Mesothelial cell of epicardium (in vitro differentiated cells): ENCODE measurements at regions not wholly inside any gene's neighbourhood (a gene's known extent, or its start where the extent isn't known, plus 50 kb on each side); places are given as distances from the start of the nearest gene placed in this dataset.
"Not testable (repeated sequence)": the region's sequence is repeated elsewhere in the genome, so short reads cannot be mapped to it uniquely, and the experiment has no call there.

ENCODE experiments used
- DNase-seq, 2 experiments: peaks; one replicate each; pipeline ENCODE4 v3.0.0; 2021; ENCODE audit warnings: low spot score in 2 of 2; ENCODE audit not compliant: unreplicated experiment in 2 of 2
- H3K27ac Mint-ChIP-seq: 2 replicates; pipeline ENCODE4 v1.8.0; 2021; ENCODE audit warnings: mixed read lengths
- H3K27me3 Mint-ChIP-seq: 2 replicates; pipeline ENCODE4 v1.8.0; 2021; ENCODE audit warnings: low read depth, mixed read lengths
- H3K36me3 Mint-ChIP-seq: 2 replicates; pipeline ENCODE4 v1.8.0; 2021; ENCODE audit warnings: mixed read lengths
- H3K4me1 Mint-ChIP-seq: 2 replicates; pipeline ENCODE4 v1.8.0; 2021; ENCODE audit warnings: mixed read lengths
- H3K4me3 Mint-ChIP-seq: 2 replicates; pipeline ENCODE4 v1.8.0; 2021; ENCODE audit warnings: mild to moderate bottlenecking, moderate library complexity, mixed read lengths
- H3K9me3 Mint-ChIP-seq: 2 replicates; pipeline ENCODE4 v1.8.0; 2021; ENCODE audit warnings: mixed read lengths
- TF ChIP-seq, protein P1 (sequence below): fragments of 200-600 bp; sonication (generic); IDR thresholded peaks from one replicate; pipeline ENCODE4 v1.5.0; 2021; ENCODE audit warnings: antibody characterized with exemption; ENCODE audit not compliant: unreplicated experiment

DNA sequence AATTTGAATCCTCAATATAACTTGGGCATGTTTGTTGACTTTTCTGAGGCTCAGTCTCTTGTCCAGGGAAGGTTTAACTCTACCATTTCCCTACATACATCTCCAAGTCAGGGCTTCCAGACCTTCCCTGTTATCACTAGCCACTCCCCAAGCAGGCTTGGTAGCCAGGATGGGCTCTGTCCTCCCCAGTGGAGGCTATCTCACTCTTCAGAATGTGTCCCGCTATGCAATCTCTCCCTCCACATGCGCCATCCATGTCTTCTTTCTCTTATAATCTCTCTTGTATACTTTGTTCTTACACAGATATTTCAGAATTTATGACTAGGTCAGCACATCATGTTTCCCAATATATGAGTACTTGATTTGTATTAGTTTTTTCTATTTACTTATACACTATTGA is 310.4 kb downstream of the HGF start:
- TF ChIP-seq, protein P1, sequence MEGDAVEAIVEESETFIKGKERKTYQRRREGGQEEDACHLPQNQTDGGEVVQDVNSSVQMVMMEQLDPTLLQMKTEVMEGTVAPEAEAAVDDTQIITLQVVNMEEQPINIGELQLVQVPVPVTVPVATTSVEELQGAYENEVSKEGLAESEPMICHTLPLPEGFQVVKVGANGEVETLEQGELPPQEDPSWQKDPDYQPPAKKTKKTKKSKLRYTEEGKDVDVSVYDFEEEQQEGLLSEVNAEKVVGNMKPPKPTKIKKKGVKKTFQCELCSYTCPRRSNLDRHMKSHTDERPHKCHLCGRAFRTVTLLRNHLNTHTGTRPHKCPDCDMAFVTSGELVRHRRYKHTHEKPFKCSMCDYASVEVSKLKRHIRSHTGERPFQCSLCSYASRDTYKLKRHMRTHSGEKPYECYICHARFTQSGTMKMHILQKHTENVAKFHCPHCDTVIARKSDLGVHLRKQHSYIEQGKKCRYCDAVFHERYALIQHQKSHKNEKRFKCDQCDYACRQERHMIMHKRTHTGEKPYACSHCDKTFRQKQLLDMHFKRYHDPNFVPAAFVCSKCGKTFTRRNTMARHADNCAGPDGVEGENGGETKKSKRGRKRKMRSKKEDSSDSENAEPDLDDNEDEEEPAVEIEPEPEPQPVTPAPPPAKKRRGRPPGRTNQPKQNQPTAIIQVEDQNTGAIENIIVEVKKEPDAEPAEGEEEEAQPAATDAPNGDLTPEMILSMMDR: no peak

DNA sequence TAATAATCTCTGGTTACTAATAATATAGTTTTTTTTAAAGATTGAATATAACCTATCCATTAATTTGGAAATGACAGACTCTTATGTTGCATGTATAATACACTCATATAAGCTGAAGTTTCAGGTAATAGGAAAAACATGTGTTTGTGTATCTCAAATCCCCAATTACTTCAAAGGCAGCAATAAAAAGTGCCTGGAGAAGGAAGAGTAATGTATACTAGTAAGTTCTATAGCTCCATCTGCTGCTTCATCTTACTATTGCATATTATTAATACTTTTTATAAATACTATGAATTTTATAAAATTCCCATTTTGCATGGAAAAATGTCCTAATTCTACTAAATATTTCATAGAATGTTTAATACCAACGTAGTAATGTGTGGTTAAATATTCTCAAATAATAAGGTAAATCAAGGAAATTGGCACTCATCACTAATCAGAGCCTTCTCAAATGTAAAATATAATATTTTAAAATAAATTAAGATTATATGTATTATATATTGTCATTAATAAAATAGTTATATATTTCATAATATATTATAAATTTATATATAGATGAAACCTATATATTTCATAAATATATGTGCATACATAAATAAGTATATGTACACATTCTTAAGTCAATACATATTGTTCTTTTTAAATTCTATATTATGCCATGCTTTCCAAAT is 311.9 kb downstream of the HGF start:
- no peak overlapping the region for H3K4me3 Mint-ChIP-seq
- H3K4me1 Mint-ChIP-seq: peaks cover 17% of the 10 kb centered on the region
- H3K27me3 Mint-ChIP-seq: no peaks in the 10 kb centered on the region
- no peak overlapping the region for H3K27ac Mint-ChIP-seq
- peaks cover 15% of the 10 kb centered on the region for H3K9me3 Mint-ChIP-seq
- TF ChIP-seq, protein P1: peak; percentile 49
- peaks cover 4% of the 10 kb centered on the region for H3K36me3 Mint-ChIP-seq
- DNase-seq: no peak

More for the DNA sequence above, 310.4 kb downstream of the HGF start:
- Mint-ChIP-seq H3K27me3 (no peaks in the 10 kb centered on the region), H3K36me3 (no peaks in the 10 kb centered on the region), H3K27ac (no peak overlapping the region), H3K9me3 (peaks cover 3% of the 10 kb centered on the region), H3K4me1 (peaks cover 20% of the 10 kb centered on the region), H3K4me3 (no peak overlapping the region)
- no peak for DNase-seq

DNA sequence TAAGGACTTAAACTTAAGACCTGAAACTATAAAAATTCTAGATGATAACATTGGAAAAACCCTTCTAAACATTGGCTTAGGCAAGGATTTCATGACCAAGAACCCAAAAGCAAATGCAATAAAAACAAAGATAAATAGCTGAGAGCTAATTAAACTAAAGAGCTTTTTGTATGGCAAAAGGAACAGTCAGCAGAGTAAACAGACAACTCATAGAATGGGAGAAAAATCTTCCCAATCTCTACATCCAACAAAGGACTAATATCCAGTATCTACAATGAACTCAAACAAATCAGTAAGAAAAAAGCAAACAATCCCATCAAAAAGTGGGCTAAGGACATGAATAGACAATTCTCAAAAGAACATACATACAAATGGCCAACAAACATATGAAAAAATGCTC is 316.1 kb downstream of the HGF start:
- DNase-seq, H3K4me3 Mint-ChIP-seq, H3K27ac Mint-ChIP-seq, H3K27me3 Mint-ChIP-seq: not testable (repeated sequence)
- peaks cover 34% of the 10 kb centered on the region for H3K36me3 Mint-ChIP-seq
- peaks cover 49% of the 10 kb centered on the region for H3K9me3 Mint-ChIP-seq
- peaks cover 18% of the 10 kb centered on the region for H3K4me1 Mint-ChIP-seq

DNA sequence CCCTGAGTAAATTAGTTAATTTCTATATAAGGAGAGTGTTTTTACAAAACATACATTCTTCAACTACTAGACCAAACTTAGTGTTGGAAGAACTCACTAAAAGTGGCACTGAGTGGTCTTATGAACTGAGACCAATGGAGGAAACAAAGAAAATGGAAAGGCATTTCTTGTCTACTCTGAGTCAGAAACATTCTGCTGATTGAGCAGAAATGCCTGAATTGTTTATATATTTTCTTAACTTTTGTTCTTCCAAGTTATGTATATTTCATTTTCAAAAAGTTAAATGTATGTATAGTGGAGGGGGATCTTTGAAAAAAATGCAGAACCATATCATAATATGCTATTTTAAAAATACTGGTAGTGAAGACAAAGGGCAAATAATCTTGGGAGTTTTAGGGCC is 320.7 kb downstream of the HGF start:
- H3K36me3 Mint-ChIP-seq: peaks cover 34% of the 10 kb centered on the region
- H3K4me1 Mint-ChIP-seq: peaks cover 33% of the 10 kb centered on the region
- DNase-seq: no peak
- no peaks in the 10 kb centered on the region for H3K27me3 Mint-ChIP-seq
- H3K4me3 Mint-ChIP-seq: no peak overlapping the region
- H3K27ac Mint-ChIP-seq: peak overlapping the region; percentile 32
- H3K9me3 Mint-ChIP-seq: peaks cover 44% of the 10 kb centered on the region
- TF ChIP-seq, protein P1: no peak

DNA sequence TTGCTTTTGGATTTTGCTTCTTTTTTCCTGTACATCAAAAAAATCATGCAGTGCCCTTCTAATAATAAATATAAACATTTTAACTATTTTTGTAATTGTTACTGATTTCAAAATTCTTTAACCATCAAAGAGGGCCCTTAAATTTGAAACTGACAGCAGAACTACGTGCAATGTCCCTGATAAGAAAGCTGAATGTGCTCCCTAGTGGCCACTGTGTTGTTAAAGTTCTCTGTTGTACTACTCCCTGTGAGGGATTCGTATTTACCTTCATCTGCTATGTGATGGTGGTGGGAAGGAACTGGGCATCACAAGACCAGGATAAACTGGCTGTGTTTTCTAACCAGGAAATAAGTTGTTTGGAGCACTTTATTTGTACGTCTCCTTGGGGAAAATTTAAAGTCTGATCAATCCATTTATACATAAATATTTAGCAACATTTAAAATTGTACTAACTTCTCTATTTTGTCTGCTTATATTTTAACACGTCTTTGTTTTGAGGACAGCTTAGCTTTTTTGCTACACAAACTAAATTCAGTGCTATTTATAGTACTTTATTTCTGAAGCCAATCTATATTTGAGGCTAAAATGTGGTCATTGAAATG is 322.4 kb downstream of the HGF start:
- peak overlapping the region; percentile 56 for H3K27ac Mint-ChIP-seq
- H3K4me3 Mint-ChIP-seq: no peak overlapping the region
- TF ChIP-seq, protein P1: peak; percentile 30
- H3K36me3 Mint-ChIP-seq: peaks cover 26% of the 10 kb centered on the region
- H3K4me1 Mint-ChIP-seq: peaks cover 33% of the 10 kb centered on the region
- peaks cover 28% of the 10 kb centered on the region for H3K9me3 Mint-ChIP-seq
- no peaks in the 10 kb centered on the region for H3K27me3 Mint-ChIP-seq
- no peak for DNase-seq

DNA sequence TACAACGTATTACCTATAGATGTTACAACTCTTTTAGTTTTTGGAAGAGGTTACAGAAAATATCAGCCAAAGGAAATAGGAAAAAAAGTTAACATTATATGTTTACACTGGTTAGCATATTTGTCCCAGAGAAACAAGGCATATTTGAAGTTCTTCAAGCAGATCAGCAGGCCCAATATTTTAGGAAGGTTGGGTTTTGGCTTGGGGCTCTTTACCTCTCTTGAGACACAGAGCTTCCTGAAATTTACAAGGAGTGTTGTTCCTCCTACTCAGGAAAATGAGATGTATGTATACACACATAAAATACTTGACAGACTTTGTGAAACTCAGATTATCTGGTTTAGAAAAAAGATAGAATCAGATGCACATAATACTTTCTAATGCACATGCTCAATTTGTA is 323.6 kb downstream of the HGF start:
- Mint-ChIP-seq H3K9me3 (peaks cover 18% of the 10 kb centered on the region), H3K27me3 (no peaks in the 10 kb centered on the region), H3K36me3 (peaks cover 16% of the 10 kb centered on the region), H3K27ac (peak overlapping the region; percentile 66), H3K4me1 (peaks cover 41% of the 10 kb centered on the region), H3K4me3 (no peak overlapping the region)
- DNase-seq: no peak
- TF ChIP-seq, protein P1: no peak
